ENCODE measurements at regions not wholly inside any gene's neighbourhood (a gene's known extent, or its start where the extent isn't known, plus 50 kb on each side); places are given as distances from the start of the nearest gene placed in this dataset.

GRCh38 chr5:124220418-124220817, 526.0 kb downstream of the ZNF608 start:
- TF ChIP-seq POLR2A (IDR thresholded peaks at IDR 0.05) (no peak), CTCF (IDR thresholded peaks at IDR 0.05) (no peak)

Measured in thyroid gland (tissue), 4 donors.